ENCODE measurements at regions not wholly inside any gene's neighbourhood (a gene's known extent, or its start where the extent isn't known, plus 50 kb on each side); places are given as distances from the start of the nearest gene placed in this dataset.
"Not testable (repeated sequence)": the region's sequence is repeated elsewhere in the genome, so short reads cannot be mapped to it uniquely, and the experiment has no call there.

DNA sequence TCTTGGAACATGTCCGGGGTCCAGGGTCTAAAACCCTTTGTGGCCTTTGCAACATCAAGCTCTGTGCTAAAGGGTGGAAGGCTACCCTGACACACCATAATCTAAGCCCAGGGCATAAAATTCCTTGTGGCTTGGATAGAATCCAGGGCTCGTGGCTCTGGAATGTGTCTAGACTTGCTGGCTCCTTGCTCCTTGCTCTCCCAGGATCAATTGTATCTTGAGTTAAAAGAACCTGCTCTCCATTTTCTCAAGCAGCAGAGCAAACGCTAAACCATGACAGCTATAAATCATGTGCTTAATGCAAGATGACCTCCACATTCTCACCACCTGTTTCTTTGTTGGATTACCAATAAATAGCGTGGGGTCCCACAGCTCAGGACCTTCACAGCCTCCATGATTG is 1140.9 kb upstream of the TMPRSS15 start:
- DNase-seq: not testable (repeated sequence)

DNA sequence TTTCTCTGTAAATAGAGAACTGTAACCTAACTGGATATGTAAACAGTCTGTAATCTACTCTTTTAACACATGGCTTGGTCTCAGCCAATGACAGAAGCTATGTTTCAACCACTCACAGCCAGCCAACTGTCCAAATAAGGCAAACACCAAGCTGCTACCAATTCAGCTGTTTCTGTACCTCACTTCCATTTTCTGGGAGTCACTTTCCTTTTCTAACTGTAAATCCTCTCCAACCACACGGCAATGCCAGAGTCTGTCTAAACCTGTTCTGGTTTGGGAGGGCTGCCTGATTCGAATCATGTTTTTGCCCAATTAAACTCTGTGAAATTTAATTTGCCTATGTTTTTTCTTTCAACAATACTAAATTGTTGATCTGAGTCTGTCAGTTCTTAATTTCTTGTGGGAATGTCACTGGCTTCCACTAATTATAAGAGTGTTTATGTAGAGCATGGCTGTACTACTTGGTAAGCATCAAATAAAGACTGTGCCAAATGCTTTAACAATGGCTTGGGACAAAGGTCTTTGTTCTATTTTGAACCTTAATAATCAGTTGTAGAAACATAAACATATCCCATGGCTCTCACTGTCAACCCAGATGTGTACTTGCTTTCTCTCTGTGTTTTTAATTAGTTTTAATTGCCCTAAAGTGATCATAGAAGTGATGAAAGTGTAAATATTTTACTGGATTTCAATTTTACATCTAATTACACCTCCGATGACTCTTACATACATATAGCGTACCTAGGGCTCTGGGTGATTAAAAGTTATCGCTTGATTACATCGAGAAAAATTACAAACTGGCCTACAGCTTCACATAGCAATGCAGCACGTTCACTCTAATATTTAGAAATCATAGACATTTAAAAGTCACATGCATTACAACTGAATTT is 1144.6 kb upstream of the TMPRSS15 start:
- no peak for DNase-seq

DNA sequence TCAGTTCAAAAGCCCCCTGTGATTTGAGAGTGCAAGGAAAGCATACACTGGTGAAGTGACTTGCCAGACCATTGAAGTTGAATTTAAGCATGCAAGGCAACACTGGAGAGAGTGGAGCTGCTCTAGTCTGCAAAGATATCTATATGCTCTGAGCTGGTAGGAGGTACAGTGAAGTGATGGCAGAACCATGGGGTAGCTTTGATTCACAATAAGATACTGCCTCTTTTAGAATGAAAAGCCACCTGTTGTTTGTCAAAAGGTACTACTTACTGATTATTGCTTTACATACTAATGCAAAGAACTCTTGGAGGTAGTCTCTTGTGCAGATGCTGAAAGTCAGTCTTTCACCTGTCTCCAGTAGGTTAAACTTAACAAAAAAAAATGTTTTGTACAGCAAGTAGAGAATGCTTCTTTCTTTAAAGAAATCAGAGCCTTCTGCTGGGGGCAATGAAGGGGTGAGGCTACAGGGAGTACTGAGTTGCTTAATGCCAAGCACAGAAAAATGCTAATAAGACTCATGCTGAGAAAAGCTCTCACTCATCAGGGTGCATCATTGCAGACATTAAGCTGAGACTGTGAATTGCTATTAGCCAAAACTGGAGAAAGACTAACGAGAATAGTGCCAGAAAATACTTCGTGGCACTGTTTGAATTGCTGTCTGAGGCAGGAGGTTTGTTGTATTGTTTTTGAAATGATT is 1150.5 kb upstream of the TMPRSS15 start:
- no peak for DNase-seq

DNA sequence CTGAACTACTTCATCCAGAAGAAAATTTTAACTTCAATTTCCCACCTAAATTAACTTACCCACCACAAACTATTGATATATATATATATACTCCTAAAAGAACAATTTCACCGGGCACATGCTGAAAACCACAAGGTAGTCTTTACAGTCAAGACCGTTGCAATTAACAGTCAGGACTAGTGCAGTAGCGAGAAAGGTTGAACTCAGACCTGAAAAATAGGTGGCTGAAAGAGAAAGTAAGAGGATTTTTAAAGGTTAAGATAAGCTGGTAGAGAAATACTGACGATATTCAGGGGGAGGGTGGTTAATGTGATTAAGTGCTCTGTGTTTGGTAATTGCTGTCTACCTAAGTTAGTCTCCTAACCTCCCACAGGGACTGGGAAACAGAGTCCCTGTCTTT is 1153.5 kb upstream of the TMPRSS15 start:
- DNase-seq: no peak

DNA sequence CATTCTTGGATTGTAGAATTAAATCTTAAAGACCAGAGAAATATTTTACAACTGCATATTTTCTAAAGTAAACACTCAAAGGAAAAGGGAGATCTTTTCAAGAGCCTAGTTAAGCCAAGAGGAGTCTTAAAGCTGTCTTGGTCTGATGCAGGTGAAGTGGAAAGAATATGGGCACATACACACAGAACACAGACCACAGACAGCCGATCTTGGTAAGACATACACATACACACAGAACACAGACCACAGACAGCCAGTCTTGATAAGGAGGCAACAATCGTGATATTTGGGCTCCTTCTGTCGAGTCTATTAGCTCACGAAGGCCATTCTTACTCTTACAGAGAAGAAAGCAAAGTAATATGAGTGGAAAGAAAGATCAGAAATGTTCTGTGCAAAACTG is 1153.9 kb upstream of the TMPRSS15 start:
- no peak for DNase-seq

DNA sequence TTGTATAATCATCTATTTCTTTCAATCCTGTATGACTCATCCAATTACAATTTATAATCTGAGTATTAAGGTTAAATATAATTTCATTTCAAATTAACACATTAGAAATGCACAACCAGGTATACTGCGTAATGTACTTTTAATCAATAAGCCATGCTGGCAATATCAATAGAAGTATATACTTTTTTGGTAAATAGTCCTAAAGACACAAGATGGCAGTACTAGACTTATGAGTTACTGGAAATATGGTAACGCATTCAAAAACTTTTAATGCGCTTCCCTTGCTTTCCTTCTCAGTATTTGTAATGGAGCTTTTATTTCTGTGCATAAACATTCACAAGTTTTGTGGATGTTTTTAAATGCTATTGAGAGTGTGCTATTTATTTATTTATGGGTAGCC is 1162.0 kb upstream of the TMPRSS15 start:
- DNase-seq: no peak

DNA sequence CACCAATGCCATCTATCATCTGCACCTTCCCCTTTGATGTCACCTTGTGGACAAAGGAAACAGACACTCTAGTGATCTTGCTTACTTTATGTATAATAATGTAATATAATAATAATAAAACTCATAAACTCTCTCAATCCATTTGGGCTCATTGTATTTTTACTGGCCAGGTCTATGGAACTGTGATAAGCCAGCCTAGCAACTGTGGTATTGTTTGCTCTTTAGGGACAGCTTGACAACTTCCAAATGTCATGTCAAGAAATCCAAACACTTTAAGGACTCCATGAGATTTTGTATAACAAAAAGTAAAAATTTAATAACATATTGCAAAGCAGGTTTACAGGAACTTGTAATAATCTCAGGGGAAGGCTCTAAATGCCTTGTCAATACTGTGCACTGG is 1163.4 kb upstream of the TMPRSS15 start:
- no peak for DNase-seq

DNA sequence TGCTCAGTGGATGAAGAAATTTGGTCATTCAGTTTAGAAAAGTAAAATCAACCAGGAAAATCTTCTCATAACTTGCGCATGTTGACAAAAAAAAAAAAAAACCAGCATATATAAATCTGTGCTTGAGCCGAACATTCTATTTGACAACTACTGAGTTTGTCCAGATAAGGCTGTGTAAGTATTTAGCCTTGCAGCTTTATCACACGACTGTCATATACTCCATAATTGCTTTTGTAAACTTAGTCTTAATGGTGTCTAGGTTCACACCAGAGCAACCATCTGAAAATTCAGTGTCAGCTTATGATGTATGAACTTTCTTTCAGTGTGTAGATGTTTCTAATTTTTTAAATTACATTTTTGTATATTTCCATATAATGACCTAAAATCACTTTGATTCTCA is 1173.8 kb upstream of the TMPRSS15 start:
- no peak for DNase-seq

DNA sequence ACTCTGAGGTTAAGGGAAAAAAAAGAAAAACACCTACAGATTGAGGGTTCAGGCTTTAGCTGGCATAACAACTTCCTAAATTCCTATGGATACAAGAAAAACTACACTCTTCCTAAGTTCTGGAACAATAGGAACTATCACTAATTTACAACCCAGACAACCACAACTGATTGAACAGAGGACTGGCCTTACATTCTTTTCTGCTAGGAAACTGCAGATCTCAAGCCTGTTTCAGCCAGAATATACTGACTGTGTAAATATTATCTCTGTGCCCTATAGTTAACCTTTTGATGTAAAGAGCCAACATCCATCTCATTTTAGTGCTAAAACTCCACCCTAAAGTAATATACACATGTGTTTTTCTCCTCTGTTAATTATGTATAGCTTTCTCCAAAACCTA is 1186.5 kb upstream of the TMPRSS15 start:
- DNase-seq: no peak

DNA sequence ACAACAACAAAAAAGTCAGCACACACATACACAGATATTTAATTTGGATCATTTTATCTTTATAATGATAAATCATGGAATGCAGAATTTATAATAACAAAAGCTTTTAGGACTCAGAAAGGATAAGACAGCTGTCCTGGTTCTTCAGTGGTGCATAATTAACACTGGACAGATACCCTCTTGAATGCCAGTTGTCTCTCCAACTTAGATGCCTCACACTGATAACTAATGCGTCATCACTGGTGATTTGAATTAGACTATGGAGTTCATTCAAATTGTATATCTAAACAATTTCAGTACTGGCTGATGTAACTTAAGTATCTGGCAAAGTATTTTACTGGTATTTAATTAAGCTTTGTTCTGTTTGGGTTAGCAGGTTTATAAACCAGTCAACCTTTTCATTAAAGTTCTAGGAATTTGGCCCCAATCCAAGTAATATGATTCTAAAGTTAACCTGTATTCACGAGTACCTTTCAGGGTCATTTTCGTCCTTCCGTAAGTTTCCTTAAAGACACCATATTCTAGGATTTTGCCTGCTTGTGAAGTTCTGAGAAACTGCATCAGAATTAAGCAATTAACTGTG is 1199.5 kb upstream of the TMPRSS15 start:
- DNase-seq: no peak

DNA sequence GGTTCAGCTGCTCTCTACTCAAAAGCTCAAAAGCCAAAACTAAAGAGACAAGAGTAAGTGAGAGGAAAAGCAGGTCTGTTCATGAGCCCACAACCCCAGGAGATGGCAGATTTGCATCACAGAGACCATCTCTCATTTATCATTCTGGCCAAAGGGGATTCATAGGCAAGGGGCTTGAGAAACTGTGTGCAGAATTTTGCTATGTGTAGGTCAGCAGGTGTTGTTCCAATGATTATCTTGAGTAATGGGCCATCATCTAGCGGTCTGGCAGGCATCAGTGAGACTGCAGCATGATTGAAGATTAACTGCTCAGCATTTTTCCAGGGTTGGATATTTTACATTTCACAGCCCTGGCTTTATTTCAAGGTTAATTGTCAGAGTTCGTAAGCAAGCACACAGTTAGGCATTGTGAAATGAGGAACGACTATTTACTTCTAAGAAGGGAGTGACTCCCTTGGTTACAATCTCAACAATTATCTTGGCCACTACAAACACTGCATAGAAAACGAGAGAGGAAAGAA is 1204.6 kb upstream of the TMPRSS15 start:
- no peak for DNase-seq

DNA sequence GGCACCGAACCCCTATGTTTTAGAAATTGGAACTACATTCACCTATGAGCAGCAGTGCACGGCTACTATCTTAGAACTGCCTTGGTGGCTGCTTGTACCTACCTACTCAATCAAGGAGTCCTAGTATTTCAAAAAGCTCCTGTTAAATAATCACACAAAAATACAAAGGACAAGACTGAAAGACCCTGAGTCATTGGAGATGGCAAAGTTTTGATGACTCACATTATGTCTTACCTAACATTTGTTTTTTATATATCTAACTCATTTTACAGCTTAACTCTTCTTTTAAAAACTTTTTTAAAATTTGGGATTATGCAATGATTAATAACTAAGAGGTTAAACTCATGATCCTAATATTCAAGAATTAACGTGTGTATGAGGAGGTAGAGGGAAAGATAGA is 1206.0 kb upstream of the TMPRSS15 start:
- DNase-seq: no peak

DNA sequence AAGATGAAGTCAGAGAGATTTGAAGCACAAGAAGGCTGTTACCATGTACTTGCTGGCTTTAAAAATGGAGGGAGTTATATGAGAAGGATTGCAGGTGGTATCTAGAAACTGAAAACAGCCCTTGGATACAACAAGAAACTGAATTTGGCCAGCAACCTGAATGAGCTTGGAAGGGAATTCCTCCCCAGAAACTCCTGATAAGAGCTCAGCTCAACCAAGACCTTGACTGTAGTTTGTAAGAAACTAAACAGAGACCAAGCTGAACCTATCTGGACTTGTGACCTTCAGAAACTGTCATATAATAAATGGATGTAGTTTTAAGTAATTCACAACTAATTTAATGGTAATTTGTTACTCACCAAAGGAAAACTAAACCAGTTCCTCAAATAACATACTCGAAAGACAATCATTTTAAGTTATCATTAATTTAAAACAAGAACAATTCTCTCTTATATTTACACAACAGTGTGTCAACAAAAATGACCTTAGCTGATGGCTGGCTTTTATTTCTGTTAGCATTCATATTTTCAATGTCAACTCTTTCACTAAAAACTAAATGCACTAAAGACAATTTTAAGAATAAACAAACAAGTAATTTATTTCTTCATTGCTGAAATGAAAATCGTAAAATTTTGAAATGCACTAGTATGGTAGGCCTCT is 1218.4 kb upstream of the TMPRSS15 start:
- no peak for DNase-seq

DNA sequence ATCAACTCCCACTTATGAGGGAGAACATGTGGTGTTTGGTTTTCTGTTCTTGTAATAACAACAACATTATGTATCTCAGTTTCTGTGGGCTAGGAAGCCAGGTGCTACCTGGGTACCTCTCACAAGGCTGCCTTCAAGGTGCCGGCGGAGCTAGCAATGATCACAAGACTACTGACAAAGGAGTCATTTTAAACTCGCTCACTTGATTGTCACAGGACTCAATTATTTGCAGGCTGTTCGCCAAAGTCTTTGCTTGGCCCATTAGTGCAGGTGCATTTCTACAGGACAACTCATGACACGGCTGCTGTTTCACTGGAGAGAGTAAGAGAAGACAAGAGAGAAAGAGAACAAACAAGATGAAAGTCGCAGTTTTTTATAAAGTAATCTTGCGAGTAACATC is 1237.4 kb upstream of the TMPRSS15 start:
- no peak for DNase-seq

DNA sequence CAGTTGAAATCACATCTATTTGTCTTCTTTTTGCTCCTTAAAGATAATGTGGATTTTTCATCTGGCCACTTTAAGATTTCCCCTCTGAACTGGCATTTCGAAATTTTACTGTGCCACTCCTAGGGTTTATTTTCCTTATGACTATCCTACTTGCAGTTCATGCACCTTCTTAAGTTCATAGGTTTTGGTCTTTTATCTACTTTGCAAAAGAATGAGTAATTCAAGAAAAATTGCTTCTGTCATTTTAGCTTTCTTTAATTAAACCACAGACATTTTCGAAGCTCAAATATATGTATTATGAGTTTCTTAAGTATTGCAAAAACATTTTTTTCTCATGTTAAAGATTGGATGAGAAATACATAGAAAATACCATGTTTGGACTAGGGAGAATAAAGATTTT is 1244.8 kb upstream of the TMPRSS15 start:
- no peak for DNase-seq

DNA sequence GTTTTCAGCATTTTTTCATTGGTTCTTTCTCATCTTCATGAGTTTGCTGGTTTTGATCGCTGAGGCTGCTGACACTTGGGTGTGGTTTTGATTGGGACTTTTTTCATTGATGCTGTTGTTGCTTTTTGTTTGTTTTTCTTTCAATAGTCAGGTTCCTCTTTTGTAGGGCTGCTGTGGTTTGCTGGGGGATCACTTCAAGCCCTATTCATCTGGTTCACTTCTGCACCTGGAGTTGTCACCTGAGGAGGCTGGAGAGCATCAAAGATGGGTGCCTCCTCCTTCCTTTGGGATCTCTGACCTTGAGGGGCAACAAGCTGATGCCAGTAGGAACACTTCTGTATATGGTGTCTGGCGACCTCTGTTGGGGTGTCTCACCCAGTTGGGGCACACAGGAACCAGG is 1279.9 kb upstream of the TMPRSS15 start:
- DNase-seq: no peak

DNA sequence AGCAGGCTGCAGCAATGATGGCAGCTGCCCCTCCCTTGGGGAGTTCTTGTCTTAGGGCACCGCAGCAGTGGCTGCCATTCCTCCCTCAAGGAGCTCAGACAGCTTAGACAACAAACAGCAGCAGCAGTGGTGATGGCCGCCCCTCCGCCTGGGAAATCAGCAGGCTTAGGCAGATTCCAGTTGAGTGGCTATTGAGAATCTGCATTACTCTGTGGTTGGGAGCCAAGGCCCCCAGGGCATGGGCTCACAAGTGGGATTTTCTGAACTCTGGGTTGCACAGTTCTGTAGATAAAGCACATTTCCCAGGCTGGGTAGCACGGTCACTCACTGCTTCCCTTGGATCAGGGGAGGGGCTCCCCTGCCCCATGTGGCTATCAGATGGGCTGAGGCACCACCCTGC is 1280.7 kb upstream of the TMPRSS15 start:
- no peak for DNase-seq

DNA sequence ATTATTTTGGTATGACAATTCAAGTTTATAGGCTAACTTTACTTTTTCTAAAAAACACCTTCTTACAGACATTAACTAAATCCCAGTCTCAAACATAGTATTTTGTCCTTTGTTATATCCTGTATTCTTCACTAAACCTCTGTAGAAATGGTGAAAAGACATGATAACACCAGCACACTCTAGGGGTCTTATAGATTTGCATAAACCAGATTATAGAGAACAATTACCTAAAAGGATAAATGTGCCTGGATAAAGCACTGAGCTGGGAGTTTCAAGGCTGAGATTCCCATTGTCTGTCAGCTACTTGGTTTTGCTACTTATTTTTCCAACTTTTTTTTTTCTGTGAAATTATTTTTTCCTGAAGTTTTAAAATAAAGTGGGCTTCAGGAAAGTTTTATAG is 1288.6 kb upstream of the TMPRSS15 start:
- DNase-seq: no peak

DNA sequence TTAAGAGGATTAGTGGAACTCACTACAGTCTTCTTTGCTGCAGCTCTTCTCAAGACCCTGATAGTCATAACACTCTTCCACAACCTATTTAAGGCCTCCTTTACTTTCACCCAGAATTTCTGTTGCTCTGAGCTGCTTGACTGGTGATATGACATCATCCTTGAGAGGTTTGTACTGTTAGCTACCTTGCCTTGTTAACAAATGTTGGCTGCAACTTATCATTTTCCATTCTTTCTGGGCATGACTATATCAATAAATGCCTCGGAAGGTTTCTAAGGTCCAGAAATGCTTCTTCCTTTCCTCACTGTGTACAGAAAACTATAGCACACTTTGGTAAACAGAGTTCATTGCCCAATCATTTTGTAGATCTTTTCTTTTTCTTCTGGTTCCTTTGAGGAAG is 1292.2 kb upstream of the TMPRSS15 start:
- DNase-seq: no peak

DNA sequence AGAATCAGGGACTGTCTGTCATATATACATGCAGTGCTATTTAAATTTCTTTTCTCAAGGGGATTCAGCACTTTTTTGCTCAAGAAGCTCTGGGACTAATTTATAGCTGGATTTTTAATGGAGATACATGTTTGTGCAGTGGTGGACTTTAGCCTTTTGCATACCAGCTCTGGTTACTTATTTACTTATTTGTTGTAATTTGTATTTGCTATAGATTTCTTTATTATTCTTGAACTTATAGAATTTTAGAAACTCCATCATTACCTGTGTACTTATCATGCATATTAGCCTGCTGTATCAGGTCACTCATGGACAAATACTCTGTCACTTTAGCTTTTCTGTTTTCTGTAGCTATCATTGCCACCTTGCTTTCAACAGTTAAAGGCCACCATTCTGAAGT is 1296.9 kb upstream of the TMPRSS15 start:
- no peak for DNase-seq

DNA sequence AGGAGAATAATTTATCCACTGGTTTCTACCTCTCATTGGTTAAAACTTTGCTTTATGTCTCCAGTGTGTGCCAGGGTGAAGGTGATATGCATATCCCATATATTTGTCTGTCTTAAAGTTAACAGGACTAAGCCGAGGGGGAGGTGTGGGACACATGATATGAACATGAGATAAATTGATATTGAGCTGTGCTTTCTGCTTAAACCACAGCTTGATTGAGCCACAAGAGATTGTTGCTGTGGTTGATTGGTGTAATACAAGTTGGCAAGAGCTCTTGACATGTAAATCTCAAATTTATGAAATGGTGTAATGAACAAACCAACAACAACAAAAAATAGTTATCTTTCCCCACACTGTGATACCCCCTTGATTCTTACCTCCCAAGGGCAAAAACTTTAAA is 1295.5 kb upstream of the NCAM2 start:
- DNase-seq: no peak

DNA sequence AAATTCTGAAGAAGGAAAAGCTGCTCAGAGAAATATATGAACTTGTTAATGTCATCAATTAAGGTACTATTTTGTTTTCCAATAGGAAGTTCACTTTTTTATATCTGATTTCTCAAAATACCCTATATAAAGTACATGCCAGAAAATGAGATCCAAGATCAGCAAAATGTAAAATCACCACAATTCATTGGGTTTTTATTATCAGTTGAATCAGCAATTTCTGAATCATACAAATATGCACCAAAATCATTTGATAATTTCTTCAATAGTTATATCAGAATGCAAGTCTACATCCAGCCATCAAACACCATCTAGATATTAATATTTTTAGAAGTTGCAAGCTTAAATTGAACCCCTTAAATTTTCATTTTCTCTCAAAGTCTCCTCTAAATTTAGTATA is 1293.4 kb upstream of the NCAM2 start:
- no peak for DNase-seq

DNA sequence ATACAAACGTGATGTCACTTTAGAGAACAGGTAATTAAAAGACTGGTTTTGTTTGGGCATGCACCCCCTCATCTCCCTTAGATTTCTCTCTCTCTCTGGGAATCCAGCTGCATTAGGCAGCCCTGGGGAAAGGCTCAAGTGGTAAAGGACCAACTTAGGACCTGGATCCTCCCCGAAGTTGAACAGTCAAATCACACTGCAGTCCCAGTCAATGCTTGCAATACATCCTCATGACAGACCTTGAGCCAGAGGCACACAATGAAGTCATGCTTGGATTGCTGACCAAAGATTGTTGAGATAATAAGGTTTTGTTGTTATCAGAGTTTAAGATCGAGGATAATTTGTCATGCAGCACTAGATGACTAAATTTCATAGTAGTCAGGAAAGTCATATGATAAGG is 1285.8 kb upstream of the NCAM2 start:
- DNase-seq: no peak
